WTC11 (cell line): ENCODE measurements at regions not wholly inside any gene's neighbourhood (a gene's known extent, or its start where the extent isn't known, plus 50 kb on each side); places are given as distances from the start of the nearest gene placed in this dataset.

Experiments
- ATAC-seq: fragments of 200-7000 bp; cut with Tn5 transposase; 2 replicates; pipeline ENCODE4 v1.10.0; 2021; ENCODE audit warnings: mild to moderate bottlenecking, moderate library complexity
- CTCF ChIA-PET: fragments of 300-600 bp; sonication (Branson Sonifier 250); formaldehyde crosslinking; loops from one replicate; lab custom pipeline; 2021; ENCODE audit warnings: antibody characterized with exemption; lab: Charles Lee
- POLR2A ChIA-PET: fragments of 350-600 bp; sonication (Branson Sonifier 250); formaldehyde crosslinking; loops from one replicate; lab custom pipeline; 2021; ENCODE audit warnings: antibody characterized with exemption; lab: Charles Lee
- DNase-seq: peaks from one replicate; pipeline ENCODE4 v3.0.0; 2021; ENCODE audit warnings: low spot score
- H3K27ac Mint-ChIP-seq: 2 replicates; pipeline ENCODE4 v1.8.0; 2021; ENCODE audit warnings: mixed read lengths
- H3K27me3 Mint-ChIP-seq: 2 replicates; pipeline ENCODE4 v1.8.0; 2021; ENCODE audit warnings: low read depth, mild to moderate bottlenecking, moderate library complexity, mixed read lengths
- H3K36me3 Mint-ChIP-seq: 2 replicates; pipeline ENCODE4 v1.8.0; 2021; ENCODE audit warnings: mixed read lengths
- H3K4me1 Mint-ChIP-seq: 2 replicates; pipeline ENCODE4 v1.8.0; 2022; ENCODE audit warnings: mixed read lengths
- H3K4me3 Mint-ChIP-seq: 2 replicates; pipeline ENCODE4 v1.8.0; 2021; ENCODE audit warnings: mild to moderate bottlenecking, moderate library complexity, mixed read lengths
- H3K9me3 Mint-ChIP-seq: 2 replicates; pipeline ENCODE4 v1.8.0; 2021; ENCODE audit warnings: mixed read lengths
- CBFB ChIP-seq: sonication (generic); formaldehyde crosslinking; IDR thresholded peaks from 2 replicates; pipeline ENCODE4 v1.8.1; 2022; ENCODE audit warnings: mild to moderate bottlenecking, low read depth, missing genetic modification reagents
- CDX4 ChIP-seq: fragments of 250-450 bp; sonication (Bioruptor Pico); IDR thresholded peaks from 2 replicates; pipeline ENCODE4 v1.9.0; 2021; ENCODE audit warnings: moderate library complexity, mild to moderate bottlenecking, inconsistent platforms, borderline replicate concordance
- E2F1 ChIP-seq: sonication (generic); formaldehyde crosslinking; IDR thresholded peaks from 2 replicates; pipeline ENCODE4 v1.8.0; 2022; ENCODE audit warnings: mild to moderate bottlenecking, missing genetic modification reagents
- E2F5 ChIP-seq: sonication (generic); formaldehyde crosslinking; IDR thresholded peaks from 2 replicates; pipeline ENCODE4 v1.8.1; 2022; ENCODE audit warnings: mild to moderate bottlenecking, moderate library complexity, missing genetic modification reagents
- ETV6 ChIP-seq: sonication (generic); formaldehyde crosslinking; IDR thresholded peaks from 2 replicates; pipeline ENCODE4 v1.8.1; 2022; ENCODE audit warnings: mild to moderate bottlenecking, missing genetic modification reagents
- FOXK1 ChIP-seq: sonication (generic); formaldehyde crosslinking; IDR thresholded peaks from 2 replicates; pipeline ENCODE4 v1.8.0; 2022; ENCODE audit warnings: mild to moderate bottlenecking, moderate library complexity, missing genetic modification reagents
- FOXP4 ChIP-seq: sonication (generic); formaldehyde crosslinking; IDR thresholded peaks from 2 replicates; pipeline ENCODE4 v1.8.0; 2022; ENCODE audit warnings: mild to moderate bottlenecking, missing genetic modification reagents
- GTF2I ChIP-seq: fragments of 250-450 bp; sonication (Bioruptor Pico); conservative IDR thresholded peaks from 2 replicates; pipeline ENCODE4 v1.4.0; 2021; ENCODE audit warnings: mild to moderate bottlenecking
- HMGXB4 ChIP-seq: sonication (generic); formaldehyde crosslinking; IDR thresholded peaks from 2 replicates; pipeline ENCODE4 v1.8.1; 2023; ENCODE audit warnings: mild to moderate bottlenecking, moderate library complexity, missing genetic modification reagents
- MXD4 ChIP-seq: fragments of 250-450 bp; sonication (Bioruptor Pico); IDR thresholded peaks from 2 replicates; pipeline ENCODE4 v1.8.0; 2021; ENCODE audit warnings: mild to moderate bottlenecking, moderate library complexity, borderline replicate concordance
- NR3C1 ChIP-seq: sonication (generic); formaldehyde crosslinking; conservative IDR thresholded peaks from 2 replicates; pipeline ENCODE4 v1.8.1; 2023; ENCODE audit warnings: low read depth, mild to moderate bottlenecking, missing genetic modification reagents
- OVOL2 ChIP-seq: fragments of 250-450 bp; sonication (Bioruptor Pico); IDR thresholded peaks from 2 replicates; pipeline ENCODE4 v1.9.0; 2021; ENCODE audit warnings: mild to moderate bottlenecking, borderline replicate concordance
- STAT6 ChIP-seq: sonication (generic); formaldehyde crosslinking; conservative IDR thresholded peaks from 2 replicates; pipeline ENCODE4 v1.8.1; 2023; ENCODE audit warnings: mild to moderate bottlenecking, low read depth, missing genetic modification reagents, moderate library complexity
- ZNF232 ChIP-seq: sonication (generic); formaldehyde crosslinking; IDR thresholded peaks from 2 replicates; pipeline ENCODE4 v1.8.0; 2022; ENCODE audit warnings: mild to moderate bottlenecking, missing genetic modification reagents
- ZNF317 ChIP-seq: sonication (generic); formaldehyde crosslinking; IDR thresholded peaks from 2 replicates; pipeline ENCODE4 v1.8.1; 2023; ENCODE audit warnings: low read depth, mild to moderate bottlenecking, moderate library complexity, missing genetic modification reagents, borderline replicate concordance
- ZNF416 ChIP-seq: fragments of 250-450 bp; sonication (Bioruptor Pico); IDR thresholded peaks from 2 replicates; pipeline ENCODE4 v1.9.0; 2021; ENCODE audit warnings: mild to moderate bottlenecking, inconsistent platforms
- TF ChIP-seq, protein P1 (sequence below): fragments of 200-600 bp; IDR thresholded peaks from 2 replicates; pipeline ENCODE4 v1.8.0; 2022; ENCODE audit warnings: antibody characterized with exemption
- TF ChIP-seq, protein P2 (sequence below): sonication (generic); formaldehyde crosslinking; IDR thresholded peaks from 2 replicates; pipeline ENCODE4 v1.8.0; 2023; ENCODE audit warnings: missing genetic modification reagents
- TF ChIP-seq, protein P3 (sequence below): sonication (generic); formaldehyde crosslinking; IDR thresholded peaks from 2 replicates; pipeline ENCODE4 v1.8.0; 2023; ENCODE audit warnings: mild to moderate bottlenecking, missing genetic modification reagents

DNA sequence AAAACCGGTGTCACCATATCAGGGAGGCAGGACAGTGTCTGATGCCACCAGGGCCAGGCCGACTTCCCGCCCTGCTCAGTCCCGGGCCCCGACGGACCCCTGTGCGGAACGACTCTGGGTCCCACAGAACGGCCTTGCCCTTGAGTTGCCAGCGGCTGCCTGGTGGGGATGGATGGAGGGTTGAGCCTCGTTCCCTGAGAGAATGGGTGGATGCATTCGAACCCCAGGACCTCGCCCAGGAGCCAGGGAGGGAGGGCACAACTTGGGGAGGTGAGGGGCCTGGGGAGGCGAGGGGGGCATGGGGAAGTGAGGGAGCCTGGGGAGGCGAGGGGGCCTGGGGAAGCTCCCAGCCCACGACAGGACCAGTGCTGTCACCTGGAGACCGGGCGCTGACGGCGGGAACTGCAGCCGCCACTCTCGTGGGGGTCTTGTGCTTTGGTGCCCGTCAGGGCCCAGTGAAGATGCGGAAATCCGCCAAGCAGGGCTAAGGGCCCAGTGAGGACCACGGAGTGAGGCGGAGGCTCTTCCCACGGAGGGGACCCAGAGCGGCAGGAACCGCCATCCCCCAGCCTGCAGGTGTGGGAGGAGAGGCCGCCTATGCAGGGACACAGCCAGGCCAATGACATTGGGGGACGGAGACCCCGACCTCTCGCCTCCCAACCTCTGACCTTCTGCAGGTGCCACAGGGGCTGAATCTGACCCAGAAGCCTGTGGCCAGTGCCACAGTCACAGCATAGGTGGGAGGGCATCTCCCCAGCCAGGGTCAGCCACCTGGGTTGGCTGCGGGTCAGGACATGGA, 74.4 kb upstream of the GALNT9 start:
- CTCF ChIA-PET: interaction anchor here (2.3 kb wide), 1 partner anchor 10 kb away, joined by 9 read pairs; no protein-coding TSS in a partner anchor
- Mint-ChIP-seq H3K4me3 (no peak overlapping the region), H3K27ac (no peak overlapping the region), H3K4me1 (no peaks in the 10 kb centered on the region)
- no peak for TF ChIP-seq E2F5 (CRISPR knock-in tag)
- no peak for TF ChIP-seq MXD4 (CRISPR knock-in tag)
- TF ChIP-seq OVOL2 (CRISPR knock-in tag): no peak
- TF ChIP-seq, protein P1, sequence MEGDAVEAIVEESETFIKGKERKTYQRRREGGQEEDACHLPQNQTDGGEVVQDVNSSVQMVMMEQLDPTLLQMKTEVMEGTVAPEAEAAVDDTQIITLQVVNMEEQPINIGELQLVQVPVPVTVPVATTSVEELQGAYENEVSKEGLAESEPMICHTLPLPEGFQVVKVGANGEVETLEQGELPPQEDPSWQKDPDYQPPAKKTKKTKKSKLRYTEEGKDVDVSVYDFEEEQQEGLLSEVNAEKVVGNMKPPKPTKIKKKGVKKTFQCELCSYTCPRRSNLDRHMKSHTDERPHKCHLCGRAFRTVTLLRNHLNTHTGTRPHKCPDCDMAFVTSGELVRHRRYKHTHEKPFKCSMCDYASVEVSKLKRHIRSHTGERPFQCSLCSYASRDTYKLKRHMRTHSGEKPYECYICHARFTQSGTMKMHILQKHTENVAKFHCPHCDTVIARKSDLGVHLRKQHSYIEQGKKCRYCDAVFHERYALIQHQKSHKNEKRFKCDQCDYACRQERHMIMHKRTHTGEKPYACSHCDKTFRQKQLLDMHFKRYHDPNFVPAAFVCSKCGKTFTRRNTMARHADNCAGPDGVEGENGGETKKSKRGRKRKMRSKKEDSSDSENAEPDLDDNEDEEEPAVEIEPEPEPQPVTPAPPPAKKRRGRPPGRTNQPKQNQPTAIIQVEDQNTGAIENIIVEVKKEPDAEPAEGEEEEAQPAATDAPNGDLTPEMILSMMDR: no peak
- TF ChIP-seq FOXK1 (CRISPR knock-in tag): no peak
- no peak for TF ChIP-seq FOXP4 (CRISPR knock-in tag)
- TF ChIP-seq CDX4: no peak
- no peak for TF ChIP-seq E2F1
- TF ChIP-seq HMGXB4 (CRISPR knock-in tag): no peak
- TF ChIP-seq, protein P2, sequence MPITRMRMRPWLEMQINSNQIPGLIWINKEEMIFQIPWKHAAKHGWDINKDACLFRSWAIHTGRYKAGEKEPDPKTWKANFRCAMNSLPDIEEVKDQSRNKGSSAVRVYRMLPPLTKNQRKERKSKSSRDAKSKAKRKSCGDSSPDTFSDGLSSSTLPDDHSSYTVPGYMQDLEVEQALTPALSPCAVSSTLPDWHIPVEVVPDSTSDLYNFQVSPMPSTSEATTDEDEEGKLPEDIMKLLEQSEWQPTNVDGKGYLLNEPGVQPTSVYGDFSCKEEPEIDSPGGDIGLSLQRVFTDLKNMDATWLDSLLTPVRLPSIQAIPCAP: no peak
- TF ChIP-seq ZNF416 (CRISPR knock-in tag): no peak
- TF ChIP-seq ZNF232 (CRISPR knock-in tag): no peak
- TF ChIP-seq ZNF317 (CRISPR knock-in tag): no peak
- TF ChIP-seq CBFB (CRISPR knock-in tag): no peak
- TF ChIP-seq NR3C1 (CRISPR knock-in tag): no peak
- no peak for TF ChIP-seq STAT6 (CRISPR knock-in tag)
- TF ChIP-seq, protein P3, sequence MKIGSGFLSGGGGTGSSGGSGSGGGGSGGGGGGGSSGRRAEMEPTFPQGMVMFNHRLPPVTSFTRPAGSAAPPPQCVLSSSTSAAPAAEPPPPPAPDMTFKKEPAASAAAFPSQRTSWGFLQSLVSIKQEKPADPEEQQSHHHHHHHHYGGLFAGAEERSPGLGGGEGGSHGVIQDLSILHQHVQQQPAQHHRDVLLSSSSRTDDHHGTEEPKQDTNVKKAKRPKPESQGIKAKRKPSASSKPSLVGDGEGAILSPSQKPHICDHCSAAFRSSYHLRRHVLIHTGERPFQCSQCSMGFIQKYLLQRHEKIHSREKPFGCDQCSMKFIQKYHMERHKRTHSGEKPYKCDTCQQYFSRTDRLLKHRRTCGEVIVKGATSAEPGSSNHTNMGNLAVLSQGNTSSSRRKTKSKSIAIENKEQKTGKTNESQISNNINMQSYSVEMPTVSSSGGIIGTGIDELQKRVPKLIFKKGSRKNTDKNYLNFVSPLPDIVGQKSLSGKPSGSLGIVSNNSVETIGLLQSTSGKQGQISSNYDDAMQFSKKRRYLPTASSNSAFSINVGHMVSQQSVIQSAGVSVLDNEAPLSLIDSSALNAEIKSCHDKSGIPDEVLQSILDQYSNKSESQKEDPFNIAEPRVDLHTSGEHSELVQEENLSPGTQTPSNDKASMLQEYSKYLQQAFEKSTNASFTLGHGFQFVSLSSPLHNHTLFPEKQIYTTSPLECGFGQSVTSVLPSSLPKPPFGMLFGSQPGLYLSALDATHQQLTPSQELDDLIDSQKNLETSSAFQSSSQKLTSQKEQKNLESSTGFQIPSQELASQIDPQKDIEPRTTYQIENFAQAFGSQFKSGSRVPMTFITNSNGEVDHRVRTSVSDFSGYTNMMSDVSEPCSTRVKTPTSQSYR: no peak
- no peak for TF ChIP-seq GTF2I (CRISPR knock-in tag)
- TF ChIP-seq ETV6 (CRISPR knock-in tag): no peak
- TF ChIP-seq, all 79 proteins: peak for 0
- H3K27me3 Mint-ChIP-seq: peaks cover 30% of the 10 kb centered on the region
- POLR2A ChIA-PET: no interaction called here
- DNase-seq (peak; percentile 14), ATAC-seq (no peak)
- no peaks in the 10 kb centered on the region for H3K9me3 Mint-ChIP-seq
- H3K36me3 Mint-ChIP-seq: no peaks in the 10 kb centered on the region
